Middle frontal gyrus (tissue), 1 donor: ENCODE measurements at regions not wholly inside any gene's neighbourhood (a gene's known extent, or its start where the extent isn't known, plus 50 kb on each side); places are given as distances from the start of the nearest gene placed in this dataset.
"Not testable (repeated sequence)": the region's sequence is repeated elsewhere in the genome, so short reads cannot be mapped to it uniquely, and the experiment has no call there.

Experiments used
- DNase-seq: peaks from one replicate; pipeline ENCODE4 v3.0.0-alpha.2; 2015; ENCODE audit warnings: low spot score; ENCODE audit errors: extremely low spot score

- DNase-seq, result no peak
Observed at GRCh38 chr5:155595791-155596190, 582.2 kb downstream of the KIF4B start.

- no peak for DNase-seq
Observed at GRCh38 chr5:155598552-155598951, 585.0 kb downstream of the KIF4B start.

- DNase-seq, result no peak
Observed at GRCh38 chr5:155605920-155606319, 592.4 kb downstream of the KIF4B start.

GRCh38 chr5:155616779-155617392 lies 603.3 kb downstream of the KIF4B start:
- no peak for DNase-seq

- DNase-seq, result no peak
Observed at GRCh38 chr5:155619688-155620087, 606.1 kb downstream of the KIF4B start.

GRCh38 chr5:155620821-155621410 lies 607.4 kb downstream of the KIF4B start:
- DNase-seq, result no peak

GRCh38 chr5:155624597-155625241 lies 611.2 kb downstream of the KIF4B start:
- no peak for DNase-seq

GRCh38 chr5:155625315-155625714 lies 611.8 kb downstream of the KIF4B start:
- DNase-seq, result no peak

GRCh38 chr5:155625897-155626543 lies 612.5 kb downstream of the KIF4B start:
- no peak for DNase-seq

GRCh38 chr5:155626592-155626991 lies 613.0 kb downstream of the KIF4B start:
- no peak for DNase-seq

GRCh38 chr5:155628346-155628745 lies 614.8 kb downstream of the KIF4B start:
- no peak for DNase-seq

- DNase-seq, result no peak
Observed at GRCh38 chr5:155629597-155629996, 616.0 kb downstream of the KIF4B start.

GRCh38 chr5:155631116-155631515 lies 617.6 kb downstream of the KIF4B start:
- DNase-seq, result no peak

GRCh38 chr5:155633338-155633957 lies 619.9 kb downstream of the KIF4B start:
- no peak for DNase-seq

GRCh38 chr5:155649666-155650065 lies 636.1 kb downstream of the KIF4B start:
- no peak for DNase-seq

- no peak for DNase-seq
Observed at GRCh38 chr5:155655569-155655968, 642.0 kb downstream of the KIF4B start.

GRCh38 chr5:155661859-155662258 lies 648.3 kb downstream of the KIF4B start:
- no peak for DNase-seq

GRCh38 chr5:155665361-155665760 lies 651.8 kb downstream of the KIF4B start:
- no peak for DNase-seq

- not testable (repeated sequence) for DNase-seq
Observed at GRCh38 chr5:155672001-155672400, 655.0 kb upstream of the SGCD start.

- no peak for DNase-seq
Observed at GRCh38 chr5:155676967-155677366, 650.0 kb upstream of the SGCD start.

GRCh38 chr5:155678371-155678770 lies 648.6 kb upstream of the SGCD start:
- DNase-seq, result no peak

GRCh38 chr5:155679530-155679929 lies 647.4 kb upstream of the SGCD start:
- DNase-seq, result no peak
